ENCODE measurements at regions not wholly inside any gene's neighbourhood (a gene's known extent, or its start where the extent isn't known, plus 50 kb on each side); places are given as distances from the start of the nearest gene placed in this dataset.

GRCh38 chr11:103696123-103696522 lies 340.3 kb upstream of the DDI1 start:
- in situ Hi-C loops (cut with MboI; ENCODE audit: low pct_unique_long_range_greater_than_20kb, low sequenced_read_pairs, unreplicated experiment) = no loop called here
- TF ChIP-seq, protein P1, sequence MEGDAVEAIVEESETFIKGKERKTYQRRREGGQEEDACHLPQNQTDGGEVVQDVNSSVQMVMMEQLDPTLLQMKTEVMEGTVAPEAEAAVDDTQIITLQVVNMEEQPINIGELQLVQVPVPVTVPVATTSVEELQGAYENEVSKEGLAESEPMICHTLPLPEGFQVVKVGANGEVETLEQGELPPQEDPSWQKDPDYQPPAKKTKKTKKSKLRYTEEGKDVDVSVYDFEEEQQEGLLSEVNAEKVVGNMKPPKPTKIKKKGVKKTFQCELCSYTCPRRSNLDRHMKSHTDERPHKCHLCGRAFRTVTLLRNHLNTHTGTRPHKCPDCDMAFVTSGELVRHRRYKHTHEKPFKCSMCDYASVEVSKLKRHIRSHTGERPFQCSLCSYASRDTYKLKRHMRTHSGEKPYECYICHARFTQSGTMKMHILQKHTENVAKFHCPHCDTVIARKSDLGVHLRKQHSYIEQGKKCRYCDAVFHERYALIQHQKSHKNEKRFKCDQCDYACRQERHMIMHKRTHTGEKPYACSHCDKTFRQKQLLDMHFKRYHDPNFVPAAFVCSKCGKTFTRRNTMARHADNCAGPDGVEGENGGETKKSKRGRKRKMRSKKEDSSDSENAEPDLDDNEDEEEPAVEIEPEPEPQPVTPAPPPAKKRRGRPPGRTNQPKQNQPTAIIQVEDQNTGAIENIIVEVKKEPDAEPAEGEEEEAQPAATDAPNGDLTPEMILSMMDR (IDR thresholded peaks at IDR 0.05; ENCODE audit: extremely low read depth, insufficient read depth, missing control alignments) = no peak
- DNase-seq (ENCODE audit: low spot score) = no peak

GRCh38 chr11:103699216-103699615 lies 337.2 kb upstream of the DDI1 start:
- DNase-seq (ENCODE audit: low spot score) = no peak
- in situ Hi-C loops (cut with MboI; ENCODE audit: low pct_unique_long_range_greater_than_20kb, low sequenced_read_pairs, unreplicated experiment) = no loop called here
- TF ChIP-seq, protein P1 (IDR thresholded peaks at IDR 0.05; ENCODE audit: extremely low read depth, insufficient read depth, missing control alignments) = no peak

GRCh38 chr11:103699656-103700055 lies 336.8 kb upstream of the DDI1 start:
- in situ Hi-C loops (cut with MboI; ENCODE audit: low pct_unique_long_range_greater_than_20kb, low sequenced_read_pairs, unreplicated experiment) = no loop called here
- TF ChIP-seq, protein P1 (IDR thresholded peaks at IDR 0.05; ENCODE audit: extremely low read depth, insufficient read depth, missing control alignments) = no peak
- DNase-seq (ENCODE audit: low spot score) = no peak

- TF ChIP-seq, protein P1 (IDR thresholded peaks at IDR 0.05; ENCODE audit: extremely low read depth, insufficient read depth, missing control alignments) = no peak
- in situ Hi-C loops (cut with MboI; ENCODE audit: low pct_unique_long_range_greater_than_20kb, low sequenced_read_pairs, unreplicated experiment) = no loop called here
- DNase-seq (ENCODE audit: low spot score) = no peak
These were observed 335.8 kb upstream of the DDI1 start for GRCh38 chr11:103700622-103701021.

GRCh38 chr11:103703437-103703836 lies 333.0 kb upstream of the DDI1 start:
- no peak for DNase-seq (ENCODE audit: low spot score)
- TF ChIP-seq, protein P1 (IDR thresholded peaks at IDR 0.05; ENCODE audit: extremely low read depth, insufficient read depth, missing control alignments) = no peak
- in situ Hi-C loops (cut with MboI; ENCODE audit: low pct_unique_long_range_greater_than_20kb, low sequenced_read_pairs, unreplicated experiment) = no loop called here

DNA sequence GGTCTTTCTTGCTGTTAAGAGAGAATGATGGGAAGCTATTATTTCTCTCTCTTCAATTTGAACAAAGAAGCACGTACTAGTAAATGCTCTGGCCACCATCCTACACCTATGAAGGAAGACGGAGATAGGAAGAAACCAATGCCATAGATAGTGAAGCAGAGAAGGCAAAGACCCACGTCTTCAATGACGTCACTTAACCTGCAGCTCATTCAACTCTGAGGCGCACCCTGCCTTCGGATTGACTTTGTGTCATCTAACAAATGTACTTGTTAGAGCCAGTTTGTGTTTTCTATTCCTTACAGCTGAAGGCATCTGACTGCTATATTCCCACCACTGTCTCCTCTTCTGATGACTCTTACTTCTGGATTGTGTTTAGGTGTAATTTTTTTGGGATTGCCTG lies 332.5 kb upstream of the DDI1 start:
- TF ChIP-seq, protein P1 (IDR thresholded peaks at IDR 0.05; ENCODE audit: extremely low read depth, insufficient read depth, missing control alignments) = no peak
- DNase-seq (ENCODE audit: low spot score) = no peak
- in situ Hi-C loops (cut with MboI; ENCODE audit: low pct_unique_long_range_greater_than_20kb, low sequenced_read_pairs, unreplicated experiment) = no loop called here

DNA sequence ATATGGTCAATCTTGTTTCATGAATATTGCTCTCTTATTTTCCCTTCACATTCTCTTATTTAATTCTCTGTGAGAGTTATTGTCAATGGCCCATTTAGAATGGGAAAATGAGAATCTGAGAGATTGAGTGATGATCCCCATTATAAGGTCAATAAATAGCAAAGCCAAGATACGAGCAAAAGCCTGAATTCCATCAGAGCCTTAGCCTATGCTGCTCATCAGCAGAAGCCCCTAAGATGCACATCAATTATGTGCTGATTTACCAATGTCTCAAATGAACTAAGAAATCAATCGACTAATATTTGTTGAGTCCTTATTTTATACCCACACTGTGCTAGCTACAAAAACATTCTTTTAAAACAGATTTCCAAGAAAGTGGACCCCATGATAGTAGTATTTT lies 330.8 kb upstream of the DDI1 start:
- TF ChIP-seq, protein P1 (IDR thresholded peaks at IDR 0.05; ENCODE audit: extremely low read depth, insufficient read depth, missing control alignments) = no peak
- no peak for DNase-seq (ENCODE audit: low spot score)
- in situ Hi-C loops (cut with MboI; ENCODE audit: low pct_unique_long_range_greater_than_20kb, low sequenced_read_pairs, unreplicated experiment) = no loop called here
